Hindlimb muscle (tissue), 1 donor: ENCODE measurements at regions not wholly inside any gene's neighbourhood (a gene's known extent, or its start where the extent isn't known, plus 50 kb on each side); places are given as distances from the start of the nearest gene placed in this dataset.
A peak's percentile ranks its signal among the peaks of the same experiment; 100 is the strongest.
"Not testable (repeated sequence)": the region's sequence is repeated elsewhere in the genome, so short reads cannot be mapped to it uniquely, and the experiment has no call there.

Experiments used
- DNase-seq: peaks from one replicate; pipeline ENCODE4 v3.0.0-alpha.2; 2013

DNA sequence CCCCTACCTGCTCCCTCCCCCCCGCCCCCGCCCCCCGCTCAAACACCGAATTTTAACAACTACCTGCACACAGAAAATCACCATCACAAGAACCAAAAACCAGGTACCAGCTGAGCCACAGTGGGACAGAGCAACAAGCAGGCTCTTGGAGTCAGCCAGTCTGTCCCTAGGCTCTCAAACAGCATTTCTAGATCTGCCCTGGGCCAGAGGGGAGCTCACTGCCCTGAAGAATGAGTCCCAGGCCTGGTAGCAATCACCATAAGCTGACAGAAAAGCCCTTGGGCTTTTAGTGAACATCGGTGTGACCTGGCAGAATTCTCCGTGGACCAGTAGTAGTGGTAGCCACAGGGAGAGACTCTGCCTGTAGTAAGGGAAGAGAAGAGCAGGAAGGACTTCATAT is 58.3 kb downstream of the C11orf87 start:
- no peak for DNase-seq

DNA sequence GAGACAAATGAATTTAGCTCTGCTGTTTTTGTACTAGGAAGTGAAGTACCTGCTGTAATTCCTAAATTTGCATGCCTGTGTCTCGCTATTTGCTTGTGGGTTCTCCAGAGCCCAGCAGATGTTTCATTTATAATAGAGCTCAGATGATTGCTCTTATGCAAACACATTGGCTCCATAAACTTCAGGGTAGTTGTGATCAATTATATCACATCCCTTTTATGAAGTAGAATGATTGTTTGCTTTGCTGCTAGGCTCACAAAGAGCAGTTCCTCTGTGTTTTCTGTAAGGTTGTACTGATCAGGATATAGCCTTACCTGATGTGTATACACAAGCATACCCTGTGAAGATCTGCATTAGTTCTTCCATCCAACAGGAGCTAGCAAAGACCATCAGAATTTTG is 64.1 kb downstream of the C11orf87 start:
- DNase-seq = no peak

DNA sequence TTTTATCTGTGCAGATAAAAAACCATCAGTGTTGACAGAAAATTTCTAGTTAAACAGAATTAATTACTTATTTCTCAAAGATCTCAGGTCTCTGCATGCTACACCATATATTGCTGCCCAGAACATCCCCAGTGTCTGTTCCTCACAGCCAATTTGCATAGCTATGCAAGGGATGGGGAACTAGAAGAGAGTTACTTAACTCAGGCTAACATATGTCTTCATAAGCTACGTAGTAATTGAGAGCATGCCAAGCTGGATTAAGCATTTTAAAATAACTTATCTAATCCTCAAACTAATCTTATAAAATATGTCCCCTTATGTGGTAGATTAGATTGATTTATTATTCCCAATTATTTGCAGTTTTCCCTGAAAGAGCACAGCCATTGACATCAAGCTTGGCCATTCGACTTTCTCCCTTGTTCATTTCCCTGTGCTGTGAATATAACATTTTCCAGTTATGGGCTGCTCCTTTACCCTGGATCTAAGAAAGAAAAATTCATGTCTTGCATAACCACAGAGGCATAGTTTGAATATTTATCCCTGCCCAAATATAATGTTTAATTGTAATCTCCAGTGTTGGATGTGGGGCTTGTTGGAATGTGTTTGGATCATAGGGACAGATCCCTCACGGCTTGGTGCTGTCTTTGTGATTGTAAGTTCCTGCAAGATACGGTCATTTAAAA is 69.1 kb downstream of the C11orf87 start:
- DNase-seq = no peak

DNA sequence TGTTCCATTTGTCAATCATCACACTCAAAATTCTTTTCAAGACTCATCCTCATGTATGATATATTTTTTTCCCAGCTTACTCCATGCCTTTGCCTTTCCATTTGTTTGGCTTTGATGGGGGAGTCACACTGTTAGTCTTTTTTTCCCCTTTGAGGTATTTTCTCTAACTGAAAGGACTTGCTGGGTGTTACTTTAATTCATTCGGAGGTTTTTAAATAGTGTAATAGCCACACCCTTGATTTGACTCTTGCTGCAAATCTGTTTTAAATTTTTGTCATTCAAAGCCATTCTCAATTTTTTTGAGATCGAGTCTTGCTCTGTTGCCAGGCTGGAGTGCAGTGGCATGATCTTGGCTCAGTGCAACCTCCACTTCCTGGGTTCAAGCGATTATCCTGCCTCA is 84.1 kb downstream of the C11orf87 start:
- DNase-seq = no peak

DNA sequence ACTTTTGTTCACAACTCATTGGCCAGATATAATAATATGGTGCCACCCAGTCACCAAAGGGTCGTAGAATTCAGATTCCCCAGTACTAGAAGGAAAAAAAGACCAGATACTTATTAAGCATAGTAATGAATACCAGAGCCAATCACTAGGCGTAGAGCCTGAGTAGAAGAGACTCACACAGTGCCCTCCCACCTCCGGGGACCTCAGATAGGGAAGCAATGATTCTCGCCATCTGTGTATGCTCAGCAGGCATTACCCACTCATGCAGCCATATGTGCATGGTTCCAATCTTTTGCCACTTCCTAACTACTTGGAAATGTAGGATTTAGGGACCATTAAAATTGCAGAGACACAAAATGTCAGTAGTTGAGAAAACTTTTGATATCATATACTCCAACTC is 85.3 kb downstream of the C11orf87 start:
- no peak for DNase-seq

DNA sequence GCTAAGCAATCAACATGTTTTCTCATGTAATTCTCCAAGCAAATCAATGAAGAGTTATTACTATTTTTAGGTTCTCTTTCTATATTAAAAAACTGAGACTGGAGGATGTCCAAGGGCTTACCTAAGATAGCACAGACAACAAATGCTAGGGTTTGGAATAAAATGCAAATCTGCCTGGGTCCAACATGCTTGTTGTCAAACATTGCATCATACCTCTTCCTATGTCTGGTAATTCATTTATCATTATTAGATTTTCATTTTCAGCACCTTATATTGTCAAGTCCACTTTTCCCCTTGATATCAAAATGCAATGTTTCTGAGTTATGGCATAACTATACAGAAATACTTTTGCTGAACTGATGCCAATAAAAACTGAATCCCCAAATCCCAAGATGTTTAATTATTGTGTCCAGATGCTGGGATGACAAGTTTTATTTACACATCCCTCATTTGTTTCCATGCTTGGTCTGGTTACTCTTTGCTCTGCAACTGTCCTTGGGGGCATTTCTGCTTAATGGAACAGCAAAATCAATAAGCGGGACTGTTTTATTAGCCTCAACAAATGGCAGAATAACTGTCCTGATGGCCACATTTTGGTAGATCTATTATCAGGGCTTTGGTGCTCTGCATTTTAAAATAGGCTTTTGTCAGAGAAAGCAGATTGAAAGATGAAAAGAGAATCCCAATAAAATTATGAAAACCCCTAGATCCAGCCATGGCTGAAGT is 86.0 kb downstream of the C11orf87 start:
- peak; percentile 54 for DNase-seq

DNA sequence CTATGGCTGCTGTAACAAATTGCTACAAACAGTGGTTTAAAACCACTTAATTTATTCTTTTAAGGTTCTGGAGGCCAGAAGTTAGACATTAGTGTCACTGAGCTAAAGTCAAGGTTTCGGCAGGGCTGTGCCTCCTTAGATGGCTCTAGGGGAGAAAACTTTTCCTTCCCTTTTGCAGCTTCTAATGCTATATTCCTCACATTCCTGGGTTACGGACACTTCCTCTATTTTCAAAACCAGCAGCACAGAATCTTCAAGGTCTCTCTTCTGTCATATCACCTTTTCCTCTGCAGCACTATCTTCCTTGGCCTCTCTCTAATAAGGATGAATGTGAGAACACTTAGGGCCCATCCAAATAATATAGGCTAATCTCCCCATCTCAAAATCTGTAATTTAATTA is 87.0 kb downstream of the C11orf87 start:
- no peak for DNase-seq

DNA sequence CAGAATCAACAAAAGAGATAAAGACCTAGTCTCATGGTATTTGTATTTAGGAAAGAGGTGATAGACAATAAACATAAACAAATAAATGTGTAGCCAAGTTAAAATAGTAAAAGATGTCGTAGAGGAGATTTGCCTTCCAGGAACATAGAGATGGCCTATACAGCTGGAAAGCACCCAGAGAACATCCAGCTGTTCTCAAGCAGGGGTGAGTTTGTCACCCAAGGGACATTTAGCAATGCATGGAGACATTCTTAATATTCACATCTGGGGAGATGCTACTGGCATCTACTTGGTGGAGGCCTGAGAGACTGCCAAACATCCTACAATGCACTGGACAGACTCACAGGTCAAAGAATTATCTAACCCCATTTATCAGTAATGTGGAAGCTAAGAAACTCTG is 88.3 kb downstream of the C11orf87 start:
- peak; percentile 6 for DNase-seq

DNA sequence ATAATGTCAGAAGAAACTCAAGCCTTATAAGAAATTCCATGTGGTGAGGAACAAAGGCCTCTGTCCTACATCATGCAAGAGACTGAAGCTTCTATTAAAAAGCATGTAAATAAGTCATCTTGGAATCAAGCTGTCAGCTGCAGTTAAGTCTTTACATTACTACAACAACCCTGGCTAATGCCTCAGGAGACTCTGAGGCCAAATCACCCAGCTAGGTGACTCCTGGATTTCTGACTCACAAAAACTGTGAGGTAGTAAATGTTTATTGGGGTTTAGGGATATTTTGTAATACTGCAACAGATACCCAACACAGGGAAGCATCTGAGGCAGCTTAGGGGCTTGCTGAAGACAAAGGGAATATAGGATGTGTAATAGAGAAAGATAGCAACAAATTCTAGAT is 89.6 kb downstream of the C11orf87 start:
- DNase-seq = no peak

DNA sequence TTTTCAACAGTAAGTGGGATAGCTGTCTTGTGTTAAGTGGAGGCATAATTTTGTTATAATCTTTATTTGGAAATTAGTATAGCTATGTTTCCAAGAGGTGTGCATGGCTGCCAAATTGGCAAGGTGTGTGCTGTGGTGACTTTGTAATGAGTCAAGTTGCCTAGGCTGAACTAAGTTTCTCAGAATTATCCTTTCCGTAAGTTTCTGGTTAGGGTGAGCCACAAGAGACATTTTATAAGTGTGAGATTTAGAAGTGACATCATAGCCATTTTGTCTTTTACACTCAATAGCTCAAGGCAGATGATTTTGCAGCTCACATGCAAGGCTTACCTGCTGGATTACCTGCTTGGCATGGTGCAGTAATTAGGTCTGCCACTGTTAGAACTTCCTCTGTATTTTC is 90.3 kb downstream of the C11orf87 start:
- no peak for DNase-seq

DNA sequence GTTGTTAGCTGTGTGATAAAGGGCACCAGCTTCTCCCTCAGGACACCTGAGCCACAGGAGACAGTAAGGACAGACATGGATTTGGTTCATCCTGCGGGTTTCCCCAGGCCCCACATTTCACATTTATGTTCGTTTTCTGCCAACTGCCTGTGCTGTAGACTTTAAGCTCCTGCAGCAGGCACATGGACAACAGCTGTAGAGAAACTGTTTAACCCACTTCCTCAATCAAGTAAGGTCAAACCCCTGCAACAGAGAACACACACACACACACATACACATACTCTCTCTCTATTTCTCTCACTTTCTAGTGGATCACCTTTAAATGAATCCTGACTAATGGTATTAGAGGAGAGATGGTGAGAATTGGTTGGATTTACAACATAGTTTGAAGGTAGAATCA is 90.7 kb downstream of the C11orf87 start:
- DNase-seq = no peak

DNA sequence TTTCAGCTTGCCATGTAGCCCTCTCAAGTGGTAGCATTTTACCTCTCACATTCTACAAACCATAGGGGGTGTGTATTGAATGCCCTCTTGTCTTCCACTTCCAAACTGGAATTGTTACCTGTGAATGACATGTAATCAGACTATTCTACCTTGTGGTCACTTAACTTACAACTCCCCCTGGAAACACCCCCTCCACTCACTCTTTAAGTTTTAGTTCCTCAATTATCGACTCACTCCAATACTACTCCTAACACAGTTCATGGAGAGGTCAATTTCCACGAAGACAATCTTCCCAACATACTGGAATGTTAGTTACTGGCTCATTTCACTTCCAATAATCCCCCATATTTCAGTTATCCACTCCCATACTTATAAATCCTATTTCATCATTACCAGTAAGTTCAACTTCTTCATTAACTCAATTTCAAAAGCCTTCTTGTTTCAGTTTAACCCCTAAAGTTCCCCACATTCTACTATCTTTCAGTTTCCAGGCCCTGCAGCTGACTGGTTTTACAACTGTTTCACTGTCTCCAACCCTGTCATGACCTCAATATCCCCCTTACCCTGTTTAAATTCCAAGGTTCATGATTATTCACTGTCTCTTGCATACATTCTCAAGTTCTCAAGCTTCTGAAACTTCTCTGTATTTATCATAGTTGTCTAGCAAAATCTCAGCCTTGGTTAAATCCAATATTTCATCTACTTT is 92.5 kb downstream of the C11orf87 start:
- DNase-seq = no peak

DNA sequence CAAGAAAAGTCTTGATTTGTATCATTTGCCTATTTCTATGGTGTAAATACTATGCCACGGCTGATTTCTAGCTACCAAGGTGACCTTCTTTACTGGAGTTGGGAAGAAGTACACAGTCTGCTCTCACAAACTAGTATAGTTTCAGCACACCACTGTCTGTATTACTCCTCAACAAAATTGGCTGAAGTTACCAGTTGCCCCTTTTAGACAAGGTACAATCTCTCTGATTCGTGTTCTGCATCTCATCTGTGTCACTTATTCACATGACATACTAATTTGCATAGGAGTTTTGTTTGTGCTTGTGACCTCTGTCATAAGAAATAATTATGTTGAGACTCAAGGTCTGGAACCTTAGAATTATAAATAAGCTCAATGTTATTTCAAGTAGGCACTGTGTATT is 97.3 kb downstream of the C11orf87 start:
- no peak for DNase-seq

DNA sequence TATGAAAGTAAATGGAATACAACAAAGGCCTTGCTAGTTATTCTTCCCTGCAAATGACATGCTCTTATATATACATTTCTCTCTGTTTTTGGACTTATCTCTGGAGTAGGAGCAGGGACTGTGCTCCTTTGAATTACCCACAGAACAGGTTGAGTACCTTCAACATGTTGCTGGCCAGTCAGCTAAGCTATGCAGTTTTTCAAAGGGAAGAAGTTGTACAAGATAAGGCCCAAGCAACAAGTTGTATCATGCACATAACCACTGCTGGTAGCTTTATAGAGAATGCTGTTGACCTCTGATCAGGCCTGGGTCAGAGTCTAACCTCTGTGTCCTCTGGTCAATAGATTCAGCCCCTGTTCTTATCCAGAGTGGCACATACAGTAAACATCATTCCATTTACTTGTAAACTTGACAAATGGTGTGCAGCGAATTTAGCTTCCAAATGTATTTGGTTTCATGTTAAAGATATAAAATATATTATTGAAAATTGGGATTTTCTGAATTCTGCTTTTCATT is 99.6 kb downstream of the C11orf87 start:
- DNase-seq = no peak

DNA sequence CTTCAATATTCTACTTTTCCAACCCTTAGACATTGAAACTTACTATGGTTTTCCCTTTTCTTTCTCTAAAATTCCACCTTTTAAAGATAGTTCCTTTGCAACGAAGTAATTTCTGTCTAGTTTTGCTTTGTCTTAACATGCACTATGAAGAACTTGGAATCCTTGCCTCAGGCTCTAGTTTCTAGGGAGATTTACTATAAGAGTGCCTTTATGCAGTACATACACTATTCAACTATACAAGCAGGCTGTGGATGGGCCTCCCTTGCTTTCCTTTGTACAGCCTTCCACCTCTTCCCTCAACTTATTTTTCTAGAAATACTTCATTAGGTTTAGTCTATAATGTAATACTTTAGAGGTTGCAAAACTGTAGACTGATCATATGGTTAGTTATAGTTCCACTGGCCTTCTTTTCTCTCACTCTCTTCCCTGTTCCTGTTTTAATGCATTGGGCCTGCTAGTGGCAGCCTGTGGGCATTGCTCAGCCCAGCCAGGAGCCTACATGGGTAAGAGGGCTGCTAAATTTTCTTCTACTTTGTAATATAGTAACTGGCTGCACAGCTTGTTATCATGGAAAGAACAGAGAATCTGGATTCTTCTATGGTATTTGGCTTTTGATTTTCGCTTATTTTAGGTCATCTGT is 100.2 kb downstream of the C11orf87 start:
- DNase-seq = no peak

DNA sequence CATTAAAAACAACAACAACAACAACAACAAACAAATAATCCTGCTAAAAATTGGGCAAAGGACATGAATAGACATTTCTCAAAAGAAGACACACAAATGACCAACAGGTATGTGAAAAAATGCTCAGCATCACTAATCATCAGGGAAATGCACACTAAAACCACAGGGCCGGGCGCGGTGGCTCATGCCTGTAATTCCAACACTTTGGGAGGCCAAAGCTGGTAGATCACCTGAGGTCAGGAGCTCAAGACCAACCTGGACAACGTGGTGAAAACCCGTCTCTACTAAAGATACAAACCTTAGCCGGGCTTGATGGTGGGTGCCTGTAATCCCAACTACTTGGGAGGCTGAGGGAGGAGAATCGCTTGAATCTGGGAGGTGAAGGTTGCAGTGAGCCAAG is 103.6 kb downstream of the C11orf87 start:
- not testable (repeated sequence) for DNase-seq

DNA sequence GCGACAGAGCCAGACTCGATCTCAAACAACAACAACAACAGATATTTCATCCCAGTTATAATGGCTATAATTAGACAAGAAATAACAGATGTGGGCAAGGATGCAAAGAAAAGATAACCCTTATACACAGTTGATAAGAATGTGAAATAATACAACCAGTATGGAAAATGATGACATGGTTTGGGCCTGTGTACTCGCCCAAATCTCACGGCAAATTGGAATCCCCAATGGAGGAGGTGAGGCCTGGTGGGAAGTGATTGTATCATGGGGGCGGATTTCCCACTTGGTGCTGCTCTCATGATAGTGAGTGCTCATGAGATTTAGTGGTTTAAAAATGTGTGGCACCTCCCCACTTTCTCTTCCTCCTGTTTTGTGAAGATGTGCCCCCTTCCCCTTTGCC is 104.1 kb downstream of the C11orf87 start:
- no peak for DNase-seq

DNA sequence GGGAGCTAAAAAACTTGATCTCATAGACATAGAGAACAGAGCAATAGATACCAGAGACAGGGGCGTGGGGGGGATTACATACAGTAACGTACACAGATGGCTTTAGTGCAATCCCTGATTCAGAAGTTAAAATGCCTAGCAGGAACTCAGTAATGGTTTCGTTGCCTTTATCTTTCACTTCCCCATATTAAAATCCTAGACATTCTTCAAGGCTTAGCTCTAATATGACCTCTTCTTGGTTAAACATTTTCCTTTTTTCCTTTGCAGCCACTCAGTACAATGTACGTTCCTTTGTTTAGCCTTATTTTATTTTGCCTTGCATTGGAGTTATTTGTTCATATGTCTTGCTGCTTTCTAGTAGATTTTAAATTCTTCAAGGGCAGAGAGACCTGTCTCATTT is 104.9 kb downstream of the C11orf87 start:
- no peak for DNase-seq

DNA sequence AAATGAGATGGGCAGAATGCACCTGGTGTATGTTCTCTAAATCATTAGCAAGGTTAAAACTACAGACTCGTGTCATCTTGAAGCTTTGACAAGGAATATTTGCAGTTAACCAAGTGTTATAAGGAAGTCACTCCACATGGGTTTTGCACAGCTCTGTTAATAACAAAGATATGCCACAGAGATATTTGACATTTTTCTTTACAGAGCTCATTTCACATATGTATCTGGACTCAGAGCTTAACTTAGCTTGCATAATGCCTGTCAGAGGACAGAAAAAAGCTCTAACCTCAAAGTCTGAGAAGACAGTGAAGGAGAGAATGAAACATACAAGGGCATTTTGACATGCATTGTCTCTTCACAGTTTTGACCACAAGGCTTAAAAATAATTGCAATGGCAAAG is 105.5 kb downstream of the C11orf87 start:
- DNase-seq = no peak

DNA sequence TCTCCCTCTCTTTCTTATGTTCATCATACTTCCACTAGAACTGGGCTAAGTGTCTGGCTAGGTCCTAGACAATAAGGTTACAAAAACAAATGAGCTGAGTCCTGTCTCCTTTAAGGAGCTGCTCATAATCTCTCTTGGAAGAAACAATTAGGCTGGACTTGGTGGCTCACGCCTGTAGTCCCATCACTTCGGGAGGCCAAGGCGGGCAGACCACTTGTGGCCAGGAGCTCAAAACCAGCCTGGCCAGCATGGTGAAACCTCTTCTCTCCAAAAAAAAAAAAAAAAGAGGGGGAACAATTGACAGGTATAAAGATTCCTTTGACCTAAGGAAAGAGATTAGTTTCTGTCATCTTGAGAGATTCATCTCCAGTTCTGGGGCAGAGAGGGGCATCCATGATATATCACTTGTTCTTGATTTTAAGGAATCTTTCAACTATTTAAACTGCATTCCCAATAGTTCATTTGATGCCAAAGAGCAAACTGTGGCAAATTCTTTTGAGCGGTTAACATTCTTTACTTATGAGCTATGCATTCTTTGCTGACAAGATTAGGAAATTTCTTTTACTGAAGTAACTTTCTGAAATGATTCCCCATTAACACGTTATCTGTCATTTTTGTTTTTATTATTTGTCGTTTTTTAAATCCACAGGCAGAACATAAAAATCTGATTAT is 125.5 kb downstream of the C11orf87 start:
- DNase-seq = no peak

DNA sequence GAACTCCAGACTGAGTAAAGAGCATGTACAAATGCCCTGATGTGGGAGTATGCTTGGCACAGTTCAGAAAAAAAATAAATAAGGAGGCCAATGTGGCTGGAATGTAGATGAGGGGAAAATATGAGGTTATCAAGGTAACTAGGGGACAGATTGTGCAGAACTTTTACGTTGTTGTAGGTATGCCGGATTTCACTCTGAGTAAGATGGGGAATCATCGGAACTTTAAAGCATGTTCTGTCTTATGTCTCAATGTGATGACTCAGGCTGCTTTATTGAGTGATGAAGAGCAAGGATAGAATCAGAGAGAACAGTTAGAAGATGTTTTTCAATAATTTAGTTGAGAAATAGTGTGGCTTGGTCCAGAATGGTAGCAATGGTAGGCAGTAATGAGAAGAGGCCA is 130.4 kb downstream of the C11orf87 start:
- DNase-seq = no peak

DNA sequence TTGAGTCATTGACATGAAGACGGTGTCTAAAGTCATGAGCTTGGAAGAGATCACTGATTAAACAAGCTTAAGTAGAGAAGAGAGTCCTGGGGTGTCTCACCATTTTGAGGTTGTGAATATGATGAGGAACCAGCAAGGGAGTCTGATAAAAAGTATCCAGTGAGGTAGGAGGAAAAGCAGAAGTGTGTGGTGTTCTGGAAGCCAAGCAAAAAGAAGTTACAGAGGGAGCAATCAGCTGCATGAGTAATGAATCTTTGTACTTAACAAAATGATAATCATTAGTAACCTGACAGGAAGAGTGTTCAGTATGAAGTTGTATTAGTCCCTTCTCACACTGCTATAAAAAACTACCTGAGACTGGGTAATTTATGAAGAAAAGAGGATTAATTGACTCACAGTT is 131.3 kb downstream of the C11orf87 start:
- DNase-seq = no peak

DNA sequence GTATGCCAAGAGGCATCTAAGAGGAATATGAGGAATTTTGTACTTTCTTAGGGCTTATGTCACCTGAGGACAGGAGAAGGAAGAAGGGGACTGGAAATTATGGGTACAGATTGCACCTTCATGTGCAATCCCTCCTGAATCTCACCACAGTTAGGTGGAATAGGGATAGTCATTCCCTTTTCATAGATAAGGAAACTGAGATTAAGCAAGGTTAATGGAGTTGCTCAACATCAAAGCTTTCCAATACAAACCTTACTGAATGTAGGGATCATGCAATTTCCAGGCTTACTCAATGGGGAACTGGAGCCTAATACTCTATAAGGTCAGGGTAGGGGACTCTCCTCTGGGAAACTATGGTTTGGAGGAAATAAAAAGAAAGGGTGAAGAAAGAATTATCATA is 133.0 kb downstream of the C11orf87 start:
- DNase-seq = no peak
